Kidney tubule cell (primary cell): ENCODE measurements at regions not wholly inside any gene's neighbourhood (a gene's known extent, or its start where the extent isn't known, plus 50 kb on each side); places are given as distances from the start of the nearest gene placed in this dataset.

Experiments used
- DNase-seq: peaks from one replicate; pipeline ENCODE4 v3.0.0-alpha.2; 2018; ENCODE audit warnings: low spot score

- DNase-seq, result no peak
Observed at GRCh38 chr7:386385-386784, 96.4 kb downstream of the FOXL3 start.

DNA sequence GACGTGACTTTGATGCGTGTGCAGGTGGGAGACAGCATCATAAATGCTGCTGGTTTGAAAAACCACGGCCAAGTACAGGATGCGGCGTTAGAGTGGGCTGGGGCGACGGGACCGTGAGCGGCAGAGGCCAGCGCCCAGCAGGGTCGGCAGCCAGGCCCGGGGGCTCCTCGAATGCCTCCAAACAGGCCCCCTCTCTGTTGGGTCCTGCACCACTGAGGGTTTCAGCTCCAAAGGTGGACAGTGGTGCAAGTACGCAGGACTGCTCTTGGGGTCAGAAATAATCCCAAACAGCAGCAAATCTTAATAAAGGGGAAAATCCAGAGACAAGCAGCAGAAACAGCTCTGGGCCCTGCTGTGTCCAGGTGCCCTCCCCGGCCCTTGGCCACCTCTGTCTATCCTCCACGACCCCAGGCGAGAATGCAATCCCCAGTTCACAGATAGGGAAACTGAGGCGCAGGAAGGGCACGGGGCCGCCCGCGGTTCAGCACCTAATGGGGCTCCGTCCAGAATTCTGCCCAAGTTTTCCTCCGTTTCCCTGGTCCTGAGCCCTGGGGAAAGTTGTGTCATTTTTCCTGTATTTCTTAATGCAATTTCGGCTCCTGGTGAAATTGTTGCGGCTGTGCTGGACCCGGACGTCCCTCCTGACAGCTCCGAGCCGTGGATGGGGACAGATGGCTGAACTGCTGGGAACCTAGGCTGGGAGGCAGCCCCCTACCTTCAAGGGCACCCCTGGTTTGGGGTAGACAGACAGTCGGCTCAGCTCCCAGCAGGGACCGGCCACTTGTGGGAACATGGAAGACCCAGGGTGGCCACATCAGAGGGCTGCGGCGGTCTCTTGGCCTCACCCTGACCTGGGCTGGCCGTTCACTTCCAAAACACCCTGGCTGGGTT lies 97.4 kb downstream of the FOXL3 start:
- no peak for DNase-seq

DNA sequence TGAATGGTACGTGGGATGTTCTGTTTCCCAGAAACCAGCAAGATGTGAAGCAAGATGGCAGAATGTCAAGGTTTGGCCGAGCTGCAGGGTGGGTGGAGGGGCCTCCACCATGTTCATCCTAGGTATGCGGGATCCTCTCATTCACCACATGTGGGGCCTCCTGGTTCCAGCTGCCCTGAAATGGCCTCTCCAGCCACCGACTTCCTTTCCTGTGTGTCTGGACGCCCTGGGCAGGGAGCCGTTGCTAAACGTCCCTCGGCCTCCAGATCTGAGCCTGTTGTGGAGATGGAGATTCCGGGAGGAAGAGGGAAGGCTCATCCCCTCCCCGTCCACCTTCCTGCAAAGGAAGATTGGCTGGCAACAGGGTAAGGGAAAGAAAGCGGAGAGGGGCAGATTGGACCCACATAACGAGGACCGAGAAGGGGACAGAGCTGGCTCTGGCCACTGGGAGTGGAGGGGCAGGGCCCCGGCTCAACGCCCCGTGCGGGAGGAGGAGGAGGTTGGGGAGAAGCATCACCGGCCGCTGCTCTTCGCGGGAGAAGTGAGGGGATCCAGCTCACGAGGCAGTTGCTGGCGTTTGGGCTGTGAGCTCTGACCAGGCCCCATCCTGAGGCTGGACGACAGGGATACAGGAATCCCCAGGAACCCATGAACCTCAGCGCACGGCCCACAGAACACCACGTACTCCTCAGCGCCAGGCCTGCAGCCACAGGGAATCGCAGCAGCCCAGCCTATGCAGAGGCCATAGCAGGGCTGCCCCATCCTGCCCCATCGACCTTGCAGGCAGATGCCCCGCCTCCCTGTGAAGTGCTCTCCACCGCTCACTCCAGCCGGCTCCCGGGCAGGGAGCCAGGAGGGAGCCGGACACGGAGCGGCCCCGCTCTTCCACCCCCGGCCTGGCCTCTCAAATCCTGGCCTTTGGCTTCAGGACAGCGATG lies 98.3 kb downstream of the FOXL3 start:
- no peak for DNase-seq

DNA sequence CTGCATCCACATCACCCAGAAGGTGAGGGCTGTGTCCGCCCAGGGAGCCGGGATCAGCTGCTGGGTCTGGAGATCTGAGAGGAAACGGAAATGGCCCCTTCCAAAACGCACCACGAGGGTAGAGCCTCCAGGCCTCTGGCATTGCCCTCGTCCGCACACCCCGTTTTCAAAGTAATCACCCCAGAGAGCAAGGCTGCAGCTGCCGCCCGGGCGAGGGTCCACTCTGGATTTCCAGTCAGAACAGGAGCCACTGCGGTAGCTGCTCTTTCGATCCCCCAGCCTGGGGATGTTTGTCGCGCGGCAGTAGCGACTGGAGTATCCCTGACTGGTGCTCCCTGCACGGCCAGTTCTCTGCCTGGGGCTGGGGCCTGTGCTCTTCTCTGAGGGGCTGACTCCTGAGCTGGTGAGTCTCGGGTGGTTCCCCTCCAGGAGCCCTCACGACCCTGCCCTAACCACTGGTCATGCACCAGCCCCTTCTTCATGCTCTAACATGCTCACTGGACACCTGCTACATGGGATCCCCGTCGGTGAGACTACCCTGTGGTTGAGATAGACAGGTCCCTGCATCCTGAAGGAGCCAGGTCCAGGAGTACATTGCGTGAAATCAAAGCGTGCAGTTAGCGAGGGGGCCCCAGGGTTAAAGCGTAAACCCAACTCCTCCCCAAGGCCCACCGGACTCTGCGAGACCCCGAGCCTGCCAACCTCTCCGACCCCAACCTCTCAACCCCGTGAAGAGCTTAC lies 99.2 kb downstream of the FOXL3 start:
- no peak for DNase-seq

DNA sequence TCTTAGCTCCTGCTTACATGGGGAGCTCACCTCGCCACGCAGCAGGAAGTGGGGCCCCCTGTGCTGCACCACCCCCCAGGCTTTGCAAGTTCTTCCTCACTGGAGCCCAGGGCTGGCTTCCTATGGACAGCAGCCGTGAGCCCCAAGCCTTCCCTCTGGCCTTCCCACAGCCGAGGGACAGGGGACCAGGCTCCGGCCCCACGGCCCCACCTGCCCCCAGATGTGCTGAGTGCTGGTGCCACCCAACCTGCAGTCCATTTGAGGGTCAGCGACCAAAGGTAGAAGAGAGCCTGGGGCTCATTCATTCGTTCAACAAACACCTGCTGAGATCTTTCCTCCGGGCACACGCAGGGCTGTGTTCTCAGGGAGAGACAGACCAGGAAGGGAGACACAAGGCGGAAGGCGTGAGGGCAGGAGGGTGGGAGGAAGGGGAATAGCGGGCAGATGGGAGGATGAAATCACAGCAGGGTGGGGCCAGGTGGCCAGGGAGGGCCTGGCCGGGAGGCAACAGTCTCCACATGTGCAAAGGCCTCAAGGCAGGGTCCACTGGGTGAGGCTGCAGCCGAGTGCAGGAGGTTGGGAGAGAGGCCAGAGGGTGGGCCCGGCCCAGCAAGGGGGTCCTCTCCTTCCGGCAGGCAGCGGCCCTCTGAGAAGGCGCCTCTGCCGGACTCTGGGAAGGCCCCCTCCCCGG lies 100.1 kb downstream of the FOXL3 start:
- DNase-seq, result no peak

DNA sequence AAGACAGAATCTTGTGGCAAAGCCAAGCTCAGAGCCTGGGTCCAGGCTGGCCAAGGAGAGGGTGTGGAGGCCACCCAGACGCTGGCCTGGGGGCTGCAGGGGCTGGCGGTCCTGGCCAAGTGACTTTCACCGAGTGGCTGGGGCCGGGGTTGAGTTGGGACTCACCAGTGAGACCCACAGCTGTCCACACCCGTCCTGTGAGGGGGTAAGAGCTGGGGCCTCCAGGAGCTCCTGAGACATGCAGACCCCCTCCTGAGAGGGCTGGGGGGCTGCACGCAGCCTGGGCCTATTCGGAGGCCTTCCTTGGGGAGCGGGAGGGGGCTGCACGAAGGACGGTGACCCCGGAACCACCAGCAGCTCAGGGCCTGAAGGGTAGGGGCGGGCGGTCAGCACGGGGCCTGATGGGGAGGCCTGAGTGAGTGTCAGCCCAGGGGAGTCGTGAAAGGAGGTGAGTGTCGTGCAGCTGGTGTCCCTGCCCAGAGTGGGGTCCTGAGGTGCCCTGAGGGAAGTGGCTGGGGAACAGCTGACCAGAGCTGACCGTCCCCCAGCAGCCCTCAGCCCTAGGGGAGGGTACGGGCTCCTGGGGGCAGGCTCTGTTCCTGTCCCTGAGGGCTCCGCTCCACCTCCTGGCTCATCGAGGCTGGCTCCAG lies 100.9 kb downstream of the FOXL3 start:
- no peak for DNase-seq

DNA sequence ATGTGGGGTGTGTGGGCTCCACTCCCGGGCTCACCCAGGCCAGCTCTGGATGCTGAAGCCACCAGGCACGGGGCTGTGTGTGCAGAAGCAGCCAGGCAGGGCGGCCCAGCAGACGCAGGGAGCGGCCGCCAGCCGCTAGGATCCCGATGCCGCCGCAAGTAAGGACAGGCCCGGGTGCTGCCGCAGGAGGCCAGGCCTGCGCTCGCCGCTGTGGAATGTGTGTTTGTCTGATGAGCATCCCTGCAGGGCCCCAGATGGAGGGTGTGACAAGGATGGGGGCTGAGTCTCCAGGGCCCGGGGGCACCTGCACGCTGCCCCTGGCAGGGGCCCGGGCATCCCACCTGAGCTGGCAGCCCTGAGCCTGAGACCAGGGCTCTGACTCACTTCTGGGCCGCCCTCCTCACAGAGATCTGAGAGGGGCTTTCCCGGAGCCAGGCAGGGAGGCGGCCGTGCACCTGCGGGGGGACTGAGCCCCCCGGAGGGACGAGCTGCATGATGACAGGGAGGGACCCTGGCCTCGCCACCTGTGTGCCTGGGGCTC lies 101.5 kb downstream of the FOXL3 start:
- DNase-seq, result no peak

DNA sequence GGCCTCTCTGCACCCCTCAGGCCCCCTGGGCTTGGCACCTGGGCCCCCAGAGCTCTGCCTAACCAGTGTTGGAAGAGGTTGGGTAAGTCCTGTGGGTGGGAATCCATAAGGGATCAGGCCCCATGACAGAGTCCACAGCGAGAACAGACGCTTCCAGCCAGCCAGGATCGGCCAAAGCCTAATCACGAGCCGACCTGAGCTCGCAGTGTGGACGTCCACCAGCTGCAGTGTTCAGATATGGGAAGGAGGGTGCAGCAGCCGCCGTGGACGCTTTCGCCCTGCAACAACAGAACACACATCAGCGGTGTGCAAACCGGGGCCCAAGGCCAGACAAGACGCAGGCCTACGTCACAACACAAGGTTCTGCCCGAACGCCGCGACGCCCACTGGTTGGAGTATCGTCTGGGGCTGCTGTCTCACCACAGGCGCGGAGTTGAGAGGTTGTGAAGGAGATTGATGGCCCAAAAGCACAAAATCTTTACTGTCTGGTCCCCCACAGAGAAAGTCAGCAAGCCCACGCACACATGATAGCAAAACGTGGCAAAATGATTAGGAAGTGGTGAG lies 102.1 kb downstream of the FOXL3 start:
- no peak for DNase-seq

GRCh38 chr7:392822-393221 lies 102.9 kb downstream of the FOXL3 start:
- DNase-seq, result no peak

GRCh38 chr7:395643-396042 lies 105.7 kb downstream of the FOXL3 start:
- DNase-seq, result no peak

DNA sequence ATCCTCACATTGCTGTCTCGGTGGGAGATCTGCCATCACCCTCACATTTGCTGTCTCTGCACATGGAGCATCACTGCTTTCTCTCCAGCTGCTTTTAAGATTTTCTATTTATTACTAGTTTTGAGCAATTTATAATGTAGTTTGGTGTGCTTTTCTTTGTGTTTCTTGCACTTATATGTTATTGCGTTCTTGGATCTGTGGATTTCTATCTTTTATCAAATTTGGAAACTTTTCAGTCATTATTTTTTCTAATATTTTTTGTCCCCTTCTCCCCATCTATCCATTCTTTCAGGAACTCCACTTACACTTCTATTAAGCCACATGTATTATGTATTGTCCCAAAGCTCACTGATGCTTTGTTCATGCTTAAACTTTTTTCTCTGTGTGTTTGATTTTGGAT lies 108.9 kb downstream of the FOXL3 start:
- no peak for DNase-seq

GRCh38 chr7:400901-401485 lies 111.0 kb downstream of the FOXL3 start:
- no peak for DNase-seq

DNA sequence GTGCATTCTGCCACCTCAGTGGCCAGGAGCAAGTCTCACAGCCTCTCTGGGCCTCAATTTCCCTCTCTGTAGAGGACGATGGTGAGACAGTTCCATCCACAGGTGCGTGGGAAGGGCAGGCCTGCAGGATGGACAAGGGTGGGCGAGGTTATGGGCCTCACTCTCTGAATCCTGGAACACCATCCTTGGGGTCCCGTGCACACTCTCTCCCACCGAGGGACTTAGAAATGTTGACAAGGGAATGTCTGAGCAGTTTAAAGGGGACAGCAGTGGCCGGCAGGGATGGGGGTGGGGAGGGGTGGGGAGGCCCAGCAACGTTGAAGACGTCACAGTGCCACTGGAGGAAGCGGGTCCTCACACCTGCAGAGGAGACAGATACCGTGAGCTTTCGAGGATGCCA lies 111.5 kb downstream of the FOXL3 start:
- DNase-seq, result no peak

DNA sequence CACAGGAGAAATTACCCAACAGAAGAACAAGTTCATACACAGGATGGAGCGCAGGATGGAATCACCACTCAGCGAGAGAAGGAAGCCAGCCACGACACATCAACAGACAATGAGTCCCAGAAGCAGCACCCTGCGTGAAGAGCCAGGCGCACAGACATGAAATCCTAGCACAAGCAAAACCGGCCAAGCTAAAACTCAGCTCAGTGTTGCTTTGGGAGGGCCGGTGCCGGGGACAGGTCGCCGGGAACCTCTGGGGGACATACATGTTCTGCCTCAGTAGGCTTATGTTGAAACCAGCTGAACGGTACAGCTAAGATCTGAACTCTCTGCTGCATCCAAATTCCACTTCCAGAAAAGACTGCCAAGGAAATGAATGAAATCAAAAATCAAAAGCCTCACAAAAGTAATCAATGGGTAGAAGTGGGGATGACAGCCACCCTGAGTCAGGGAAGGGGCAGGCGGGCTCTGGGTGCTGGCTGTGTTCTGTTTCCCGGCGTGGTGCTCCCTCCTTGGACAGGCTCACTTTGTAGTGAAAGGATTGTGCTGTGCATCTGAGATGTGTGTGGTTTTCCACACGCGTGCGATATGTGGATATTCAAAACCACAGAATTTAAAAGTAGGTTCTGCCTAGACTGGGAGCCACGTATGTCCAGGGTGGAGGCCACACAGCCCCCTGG lies 114.7 kb downstream of the PDGFA start:
- no peak for DNase-seq

GRCh38 chr7:405489-406211 lies 114.0 kb downstream of the PDGFA start:
- DNase-seq, result no peak

- DNase-seq, result no peak
Observed at GRCh38 chr7:407721-408539, 111.7 kb downstream of the PDGFA start.

DNA sequence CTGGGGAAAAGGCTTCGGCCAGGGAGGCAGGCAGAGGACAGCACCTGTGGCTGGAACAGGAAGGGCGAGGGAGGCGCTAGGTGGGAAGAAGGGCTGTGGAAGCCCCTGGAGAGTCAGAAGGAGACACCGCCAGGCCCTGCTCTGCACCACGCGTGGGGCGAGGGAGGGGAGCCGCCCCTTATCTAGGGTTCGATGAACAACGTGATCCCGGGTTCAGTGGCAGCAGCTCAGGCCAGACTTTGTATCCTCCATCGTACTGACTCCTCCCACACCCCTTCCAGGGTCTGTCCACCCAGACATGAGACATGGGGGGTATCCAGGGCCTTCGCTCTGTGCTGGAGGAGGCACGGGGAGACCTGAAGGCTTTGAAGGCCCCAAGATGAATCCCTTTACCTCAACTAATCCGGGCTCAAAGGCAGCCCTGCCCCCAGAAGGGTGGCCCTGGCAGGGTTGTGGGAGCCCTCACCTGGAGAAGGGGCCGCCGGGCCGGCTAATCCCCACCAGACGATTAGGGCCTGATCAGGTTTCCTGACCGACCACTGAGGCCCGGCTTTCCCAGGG lies 110.8 kb downstream of the PDGFA start:
- no peak for DNase-seq
